Motor neuron (in vitro differentiated cells): ENCODE measurements at regions not wholly inside any gene's neighbourhood (a gene's known extent, or its start where the extent isn't known, plus 50 kb on each side); places are given as distances from the start of the nearest gene placed in this dataset.
"Not testable (repeated sequence)": the region's sequence is repeated elsewhere in the genome, so short reads cannot be mapped to it uniquely, and the experiment has no call there.

Source experiments
- ATAC-seq, 8 experiments: fragments of 200-7000 bp; cut with Tn5 transposase; replicated peaks in 6 of 8; 2 replicates each; pipeline ENCODE4 v1.8.0; 2021; ENCODE audit warnings: mild to moderate bottlenecking in 8 of 8, moderate library complexity in 8 of 8
- H3K27ac ChIP-seq, 2 donors: fragments of 250-450 bp; sonication (Bioruptor Pico); 2 replicates each; pipeline ENCODE4 v1.9.0; 2021; ENCODE audit warnings: antibody characterized with exemption in 2 of 2, mild to moderate bottlenecking in 2 of 2, moderate library complexity in 1 of 2
- H3K4me1 ChIP-seq, 2 donors: fragments of 250-450 bp; sonication (Bioruptor Pico); replicated peaks in 1 of 2; 2 replicates each; pipeline ENCODE4 v1.6.1; 2021; ENCODE audit warnings: antibody characterized with exemption in 2 of 2, mild to moderate bottlenecking in 2 of 2, moderate library complexity in 1 of 2
- H3K4me3 ChIP-seq, 5 donors: fragments of 250-450 bp; sonication (Bioruptor Pico); 2 replicates each; pipeline ENCODE4 v1.9.0; 2021; ENCODE audit warnings: antibody characterized with exemption in 5 of 5, mild to moderate bottlenecking in 5 of 5, moderate library complexity in 4 of 5
- WGBS, 10 experiments: fragments of 450-650 bp; shearing (Covaris generic); methylation state at CpG; one replicate each; pipeline ENCODE4 v1.0.0; 2022; 5-methylcytosine and 5-hydroxymethylcytosine counted together
- in situ Hi-C, 9 experiments: fragments of 400-800 bp; cut with MboI; loops; one replicate each; pipeline ENCODE4 v1.15.0; 2021; ENCODE audit warnings: low sequenced_read_pairs in 9 of 9, low pct_unique_long_range_greater_than_20kb in 2 of 9; ENCODE audit not compliant: unreplicated experiment in 9 of 9

- no peak overlapping the region for H3K4me3 ChIP-seq
- in situ Hi-C loops: no loop called here
- H3K4me1 ChIP-seq: no peaks in the 10 kb centered on the region
- ATAC-seq: no peak
- no peak overlapping the region for H3K27ac ChIP-seq
Measured at GRCh38 chr14:43031598-43031997, 1424.9 kb downstream of the LRFN5 start.

DNA sequence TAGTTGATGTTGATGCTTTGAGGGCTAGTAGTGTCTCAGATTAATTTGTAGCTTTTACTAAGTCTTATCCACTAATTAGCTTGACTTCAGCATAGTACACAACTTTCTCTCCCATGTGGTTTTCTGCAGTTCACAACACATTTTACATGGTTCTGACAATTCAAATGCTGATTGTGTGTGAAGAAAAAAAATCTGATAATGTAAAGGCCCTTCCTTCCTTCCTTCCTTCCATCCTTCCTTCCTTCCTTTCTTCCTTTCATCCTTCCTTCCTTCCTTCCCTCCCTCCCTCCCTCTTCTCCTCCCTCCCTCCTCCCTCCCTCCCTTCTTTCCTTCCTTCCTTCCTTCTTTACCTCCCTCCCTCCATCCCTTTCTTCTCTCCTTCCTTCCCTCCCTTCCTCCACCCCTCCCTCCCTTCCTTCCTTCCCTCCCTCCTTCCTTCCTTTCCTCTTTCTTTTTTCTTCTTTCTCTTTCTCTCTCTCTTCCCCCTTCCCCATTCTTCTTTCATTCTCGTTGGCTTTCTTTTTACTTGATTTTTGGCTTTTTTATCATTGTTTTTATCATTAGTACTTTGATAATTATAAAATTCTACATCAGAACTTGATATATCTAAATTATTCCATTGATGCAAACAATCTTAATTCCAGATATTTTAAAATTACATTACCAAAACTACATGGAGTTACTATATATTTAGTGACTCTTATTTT, 1415.6 kb downstream of the LRFN5 start:
- Histone ChIP-seq H3K4me3 (no peak overlapping the region), H3K4me1 (no peaks in the 10 kb centered on the region), H3K27ac (no peak overlapping the region)
- no peak for ATAC-seq
- in situ Hi-C loops: no loop called here
- 0 to 84% (median 8%) methylated on average over 1 of the region's 1 CpG; no CpG with 5 or more reads in 3 of the 10 experiments for WGBS, 10 experiments

- no peak overlapping the region for H3K27ac ChIP-seq
- H3K4me3 ChIP-seq: no peak overlapping the region
- in situ Hi-C loops: no loop called here
- no peak for ATAC-seq
- H3K4me1 ChIP-seq: no peaks in the 10 kb centered on the region
Measured at GRCh38 chr14:43019826-43020225, 1413.2 kb downstream of the LRFN5 start.

DNA sequence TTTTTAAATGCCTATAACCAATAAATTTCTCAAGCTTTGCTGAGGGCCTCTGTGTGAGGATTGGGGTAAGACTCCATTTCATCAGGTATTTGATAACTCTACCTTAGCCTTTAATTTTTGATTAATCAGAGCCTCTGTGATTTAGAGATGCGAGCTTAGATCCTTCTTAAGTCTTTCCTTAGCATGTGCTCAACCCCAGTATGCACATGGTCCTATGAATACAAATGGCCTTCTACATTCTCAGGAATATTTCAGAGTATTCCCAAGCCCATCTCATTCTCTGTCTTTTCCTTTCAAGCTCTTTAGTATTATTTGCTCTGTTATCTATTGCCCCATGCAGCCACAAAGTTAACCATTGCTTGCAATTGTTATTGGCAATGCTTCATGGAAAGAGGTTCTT, 1407.7 kb downstream of the LRFN5 start:
- 13 to 100% (median 83%) methylated on average over 1 of the region's 1 CpG; no CpG with 5 or more reads in 5 of the 10 experiments for WGBS, 10 experiments
- Histone ChIP-seq H3K4me1 (no peaks in the 10 kb centered on the region), H3K4me3 (no peak overlapping the region), H3K27ac (no peak overlapping the region)
- in situ Hi-C loops: no loop called here
- ATAC-seq: no peak

DNA sequence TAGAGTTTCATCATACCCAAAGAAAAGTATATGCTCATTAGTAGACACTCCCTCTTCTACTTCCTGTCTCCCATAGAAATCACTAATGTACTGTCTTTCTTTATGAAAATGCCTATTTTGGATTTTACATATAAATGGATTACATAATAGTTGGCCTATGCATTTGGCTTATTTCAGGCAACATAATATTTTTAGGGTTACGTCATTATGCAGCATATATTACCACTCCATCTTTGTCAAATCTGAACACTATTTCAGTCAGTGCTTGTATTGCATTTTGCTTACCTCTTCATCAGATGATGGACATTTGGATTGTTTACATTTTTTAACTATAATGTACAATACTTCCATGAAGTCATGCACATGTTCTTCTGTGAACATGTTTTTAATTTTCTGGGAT, 1406.1 kb downstream of the LRFN5 start:
- ATAC-seq: no peak
- H3K27ac ChIP-seq: no peak overlapping the region
- WGBS, 10 experiments: 0 to 88% (median 50%) methylated on average over 1 of the region's 1 CpG; no CpG with 5 or more reads in 3 of the 10 experiments
- no peak overlapping the region for H3K4me3 ChIP-seq
- in situ Hi-C loops: no loop called here
- H3K4me1 ChIP-seq: no peaks in the 10 kb centered on the region

- peak in 1 of 8 experiments; percentile 36 for ATAC-seq
- WGBS, 10 experiments: 0 to 50% (median 0%) methylated on average over 1 of the region's 1 CpG; no CpG with 5 or more reads in 7 of the 10 experiments
- H3K4me1 ChIP-seq: no peaks in the 10 kb centered on the region
- H3K27ac ChIP-seq: no peak overlapping the region
- in situ Hi-C loops: no loop called here
- H3K4me3 ChIP-seq: no peak overlapping the region
Measured at GRCh38 chr14:43005807-43006206, 1399.1 kb downstream of the LRFN5 start.

- no peak for ATAC-seq
- no peak overlapping the region for H3K4me3 ChIP-seq
- 0 to 100% (median 60%) methylated on average over 1 to 3 of the region's 3 CpGs; no CpG with 5 or more reads in 1 of the 10 experiments for WGBS, 10 experiments
- H3K27ac ChIP-seq: no peak overlapping the region
- no peaks in the 10 kb centered on the region for H3K4me1 ChIP-seq
- in situ Hi-C loops: no loop called here
Measured at GRCh38 chr14:43003845-43004244, 1397.2 kb downstream of the LRFN5 start.

GRCh38 chr14:43001731-43002130, 1395.1 kb downstream of the LRFN5 start:
- H3K4me1 ChIP-seq: no peaks in the 10 kb centered on the region
- no peak overlapping the region for H3K4me3 ChIP-seq
- ATAC-seq: no peak
- H3K27ac ChIP-seq: no peak overlapping the region
- 0 to 75% (median 55%) methylated on average over 1 to 3 of the region's 3 CpGs; no CpG with 5 or more reads in 1 of the 10 experiments for WGBS, 10 experiments
- in situ Hi-C loops: no loop called here

DNA sequence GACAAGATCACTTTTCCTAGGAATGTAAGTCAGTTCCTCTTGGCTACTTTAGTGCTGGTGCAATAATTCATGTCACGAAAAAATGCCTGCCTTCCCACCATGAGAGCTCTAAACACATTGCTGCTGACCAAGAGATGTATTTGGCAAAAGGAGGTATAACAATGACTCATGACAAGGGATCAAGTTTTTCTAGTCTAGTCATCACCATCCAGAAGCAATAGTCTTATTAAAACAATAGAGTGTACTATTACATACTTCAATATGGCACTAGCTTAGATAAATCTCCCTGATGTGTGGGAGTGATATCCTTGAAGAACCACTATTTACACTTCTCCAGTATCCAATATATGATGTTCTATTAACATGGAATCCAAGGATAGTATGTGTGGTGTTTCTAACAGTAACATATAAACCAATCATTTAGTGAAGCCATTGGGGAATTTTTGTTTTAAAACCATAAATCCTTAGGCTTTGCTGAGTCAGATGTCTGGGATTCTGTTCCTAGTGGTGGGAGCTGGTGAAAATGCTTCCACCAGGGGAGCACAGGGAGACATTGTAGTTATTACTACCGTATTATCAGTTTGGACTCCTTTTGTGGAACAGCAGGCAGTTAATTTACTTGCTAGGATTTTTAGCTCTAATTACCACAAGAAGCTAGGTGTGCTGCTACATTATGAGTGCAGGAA, 1387.5 kb downstream of the LRFN5 start:
- no peak overlapping the region for H3K27ac ChIP-seq
- no peaks in the 10 kb centered on the region for H3K4me1 ChIP-seq
- in situ Hi-C loops: no loop called here
- WGBS, 10 experiments: 0 to 100% (median 83%) methylated on average over 1 to 2 of the region's 2 CpGs
- no peak overlapping the region for H3K4me3 ChIP-seq
- no peak for ATAC-seq

DNA sequence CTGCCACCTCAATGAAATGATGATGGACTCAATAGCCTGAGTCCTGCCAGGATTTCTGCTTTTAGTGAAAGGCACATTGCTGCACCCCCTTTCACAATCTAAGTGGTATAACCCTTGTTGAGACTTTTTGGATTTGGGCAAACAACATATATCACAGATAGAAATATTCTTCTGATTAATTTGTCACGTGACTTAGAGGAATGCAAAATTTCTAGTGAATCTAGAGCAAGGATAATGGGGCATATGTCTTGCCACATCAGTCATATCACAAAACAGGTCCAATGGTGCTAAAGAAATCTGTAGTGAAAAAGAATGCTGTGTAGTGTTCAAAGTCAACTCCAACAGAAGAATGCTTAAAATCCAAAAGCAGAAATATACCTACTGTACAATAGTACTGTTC, 1386.3 kb downstream of the LRFN5 start:
- Histone ChIP-seq H3K4me1 (no peaks in the 10 kb centered on the region), H3K27ac (no peak overlapping the region)
- 0 to 100% (median 67%) methylated on average over 1 of the region's 1 CpG; no CpG with 5 or more reads in 1 of the 10 experiments for WGBS, 10 experiments

DNA sequence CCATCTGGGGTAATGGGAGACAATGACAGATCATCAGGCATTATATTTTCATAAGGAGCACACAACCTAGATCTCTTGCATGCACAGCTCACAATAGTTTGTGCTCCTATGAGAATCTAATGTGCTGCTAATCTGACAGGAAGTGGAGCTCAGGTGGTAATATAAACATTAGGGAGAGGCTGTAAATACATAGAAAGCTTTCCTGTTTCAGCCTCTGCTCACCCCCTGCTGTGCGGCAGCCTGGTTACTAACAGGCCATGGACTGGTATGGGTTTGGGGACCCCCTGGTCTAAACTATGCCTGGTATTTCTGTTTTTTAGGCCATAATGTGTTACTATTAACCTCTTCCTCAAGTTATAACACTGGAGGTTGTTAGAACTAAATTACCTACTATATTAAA, 1373.7 kb downstream of the LRFN5 start:
- no peak overlapping the region for H3K27ac ChIP-seq
- 88 to 100% (median 100%) methylated on average over 1 of the region's 1 CpG; no CpG with 5 or more reads in 5 of the 10 experiments for WGBS, 10 experiments
- no peaks in the 10 kb centered on the region for H3K4me1 ChIP-seq
- in situ Hi-C loops: no loop called here
- H3K4me3 ChIP-seq: no peak overlapping the region
- no peak for ATAC-seq

More for the DNA sequence above, 1386.3 kb downstream of the LRFN5 start:
- no peak overlapping the region for H3K4me3 ChIP-seq
- no peak for ATAC-seq
- in situ Hi-C loops: no loop called here

DNA sequence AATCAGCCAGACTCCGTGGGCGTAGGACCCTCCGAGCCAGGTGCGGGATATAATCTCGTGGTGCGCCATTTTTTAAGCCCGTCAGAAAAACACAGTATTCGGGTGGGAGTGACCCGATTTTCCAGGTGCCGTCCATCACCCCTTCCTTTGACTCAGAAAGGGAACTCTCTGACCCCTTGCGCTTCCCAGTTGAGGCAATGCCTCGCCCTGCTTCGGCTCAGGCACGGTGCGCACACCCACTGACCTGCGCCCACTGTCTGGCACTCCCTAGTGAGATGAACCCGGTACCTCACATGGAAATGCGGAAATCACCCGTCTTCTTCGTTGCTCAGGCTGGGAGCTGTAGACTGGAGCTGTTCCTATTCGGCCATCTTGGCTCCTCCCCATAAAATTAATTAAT, 1366.5 kb downstream of the LRFN5 start:
- H3K4me3 ChIP-seq, ATAC-seq, in situ Hi-C loops, H3K27ac ChIP-seq, H3K4me1 ChIP-seq: not testable (repeated sequence)
- 55 to 100% (median 100%) methylated on average over 1 to 5 of the region's 21 CpGs; no CpG with 5 or more reads in 6 of the 10 experiments for WGBS, 10 experiments

- in situ Hi-C loops: no loop called here
- H3K27ac ChIP-seq: no peak overlapping the region
- 21 to 71% (median 57%) methylated on average over 2 to 4 of the region's 4 CpGs for WGBS, 10 experiments
- no peak for ATAC-seq
- H3K4me1 ChIP-seq: no peaks in the 10 kb centered on the region
- no peak overlapping the region for H3K4me3 ChIP-seq
Measured at GRCh38 chr14:42965512-42965911, 1358.8 kb downstream of the LRFN5 start.

GRCh38 chr14:42961509-42961908, 1354.8 kb downstream of the LRFN5 start:
- in situ Hi-C loops: no loop called here
- Histone ChIP-seq H3K27ac (no peak overlapping the region), H3K4me1 (no peaks in the 10 kb centered on the region), H3K4me3 (no peak overlapping the region)
- WGBS, 10 experiments: 0 to 100% (median 67%) methylated on average over 1 to 3 of the region's 3 CpGs; no CpG with 5 or more reads in 1 of the 10 experiments
- ATAC-seq: no peak
